ENCODE measurements at regions not wholly inside any gene's neighbourhood (a gene's known extent, or its start where the extent isn't known, plus 50 kb on each side); places are given as distances from the start of the nearest gene placed in this dataset.

- DNase-seq (ENCODE audit: low read depth) = no peak
Measured at GRCh38 chr5:125384071-125384470, 637.6 kb upstream of the ZNF608 start.

GRCh38 chr5:125390326-125390725 is 643.9 kb upstream of the ZNF608 start:
- DNase-seq (ENCODE audit: low read depth) = no peak

GRCh38 chr5:125393221-125393815 is 646.9 kb upstream of the ZNF608 start:
- no peak for DNase-seq (ENCODE audit: low read depth)

- DNase-seq (ENCODE audit: low read depth) = no peak
Measured at GRCh38 chr5:125394661-125395280, 648.3 kb upstream of the ZNF608 start.

GRCh38 chr5:125396462-125396861 is 650.0 kb upstream of the ZNF608 start:
- no peak for DNase-seq (ENCODE audit: low read depth)

GRCh38 chr5:125398466-125398865 is 652.0 kb upstream of the ZNF608 start:
- DNase-seq (ENCODE audit: low read depth) = no peak

GRCh38 chr5:125399885-125400284 is 653.4 kb upstream of the ZNF608 start:
- DNase-seq (ENCODE audit: low read depth) = no peak

GRCh38 chr5:125401724-125402622 is 655.5 kb upstream of the ZNF608 start:
- DNase-seq (ENCODE audit: low read depth) = no peak

GRCh38 chr5:125402787-125403186 is 656.3 kb upstream of the ZNF608 start:
- no peak for DNase-seq (ENCODE audit: low read depth)

- no peak for DNase-seq (ENCODE audit: low read depth)
Measured at GRCh38 chr5:125404056-125404455, 657.6 kb upstream of the ZNF608 start.

GRCh38 chr5:125408448-125409233 is 662.2 kb upstream of the ZNF608 start:
- DNase-seq (ENCODE audit: low read depth) = peak; percentile 74

GRCh38 chr5:125409234-125409860 is 662.9 kb upstream of the ZNF608 start:
- no peak for DNase-seq (ENCODE audit: low read depth)

GRCh38 chr5:125409861-125410536 is 663.6 kb upstream of the ZNF608 start:
- no peak for DNase-seq (ENCODE audit: low read depth)

GRCh38 chr5:125410537-125411070 is 664.2 kb upstream of the ZNF608 start:
- no peak for DNase-seq (ENCODE audit: low read depth)

GRCh38 chr5:125411071-125411743 is 664.8 kb upstream of the ZNF608 start:
- DNase-seq (ENCODE audit: low read depth) = no peak

GRCh38 chr5:125411744-125412560 is 665.5 kb upstream of the ZNF608 start:
- no peak for DNase-seq (ENCODE audit: low read depth)

GRCh38 chr5:125412561-125413495 is 666.4 kb upstream of the ZNF608 start:
- DNase-seq (ENCODE audit: low read depth) = peak; percentile 65

Measured in non-pigmented ciliary epithelial cell (primary cell).